ENCODE measurements at regions not wholly inside any gene's neighbourhood (a gene's known extent, or its start where the extent isn't known, plus 50 kb on each side); places are given as distances from the start of the nearest gene placed in this dataset.

- H3K36me3 ChIP-seq (ENCODE audit: low read depth): no peaks in the 10 kb centered on the region
- DNase-seq: no peak
Measured at GRCh38 chr10:8424555-8425211, 370.2 kb downstream of the GATA3 start.

GRCh38 chr10:8428654-8429053 lies 374.2 kb downstream of the GATA3 start:
- Histone ChIP-seq H3K9me3 (no peaks in the 10 kb centered on the region), H3K36me3 (ENCODE audit: low read depth) (no peaks in the 10 kb centered on the region), H3K4me1 (ENCODE audit: low read depth) (no peaks in the 10 kb centered on the region), H3K4me3 (no peak overlapping the region)
- intact Hi-C loops (cut with DNase I, micrococcal nuclease): no loop called here
- no peak for DNase-seq
- ATAC-seq: no peak
- TF ChIP-seq CTCF (IDR thresholded peaks at IDR 0.05): no peak

More at GRCh38 chr10:8424555-8425211, 370.2 kb downstream of the GATA3 start:
- H3K9me3 ChIP-seq: no peaks in the 10 kb centered on the region
- no peak for TF ChIP-seq CTCF (IDR thresholded peaks at IDR 0.05)
- no peak overlapping the region for H3K4me3 ChIP-seq
- ATAC-seq: no peak
- intact Hi-C loops (cut with DNase I, micrococcal nuclease): no loop called here
- H3K4me1 ChIP-seq (ENCODE audit: low read depth): no peaks in the 10 kb centered on the region

- Histone ChIP-seq H3K4me1 (ENCODE audit: low read depth) (no peaks in the 10 kb centered on the region), H3K4me3 (no peak overlapping the region), H3K9me3 (no peaks in the 10 kb centered on the region), H3K36me3 (ENCODE audit: low read depth) (no peaks in the 10 kb centered on the region)
- no peak for DNase-seq
- ATAC-seq: no peak
- TF ChIP-seq CTCF (IDR thresholded peaks at IDR 0.05): no peak
- intact Hi-C loops (cut with DNase I, micrococcal nuclease): no loop called here
Measured at GRCh38 chr10:8430321-8430720, 375.8 kb downstream of the GATA3 start.

GRCh38 chr10:8431511-8431910 lies 377.0 kb downstream of the GATA3 start:
- ATAC-seq: no peak
- H3K4me3 ChIP-seq: no peak overlapping the region
- intact Hi-C loops (cut with DNase I, micrococcal nuclease): no loop called here

GRCh38 chr10:8435186-8436055 lies 380.9 kb downstream of the GATA3 start:
- intact Hi-C loops (cut with DNase I, micrococcal nuclease): no loop called here
- Histone ChIP-seq H3K36me3 (ENCODE audit: low read depth) (no peaks in the 10 kb centered on the region), H3K9me3 (no peaks in the 10 kb centered on the region), H3K4me3 (no peak overlapping the region), H3K4me1 (ENCODE audit: low read depth) (no peaks in the 10 kb centered on the region)
- TF ChIP-seq CTCF (IDR thresholded peaks at IDR 0.05): no peak
- DNase-seq (no peak), ATAC-seq (no peak)

More at GRCh38 chr10:8431511-8431910, 377.0 kb downstream of the GATA3 start:
- DNase-seq: no peak
- no peaks in the 10 kb centered on the region for H3K36me3 ChIP-seq (ENCODE audit: low read depth)
- no peaks in the 10 kb centered on the region for H3K9me3 ChIP-seq
- TF ChIP-seq CTCF (IDR thresholded peaks at IDR 0.05): no peak
- H3K4me1 ChIP-seq (ENCODE audit: low read depth): no peaks in the 10 kb centered on the region

Data from mucosa of descending colon (tissue), 3 donors.